ENCODE measurements at regions not wholly inside any gene's neighbourhood (a gene's known extent, or its start where the extent isn't known, plus 50 kb on each side); places are given as distances from the start of the nearest gene placed in this dataset.

- TF ChIP-seq SP1 (IDR thresholded peaks at IDR 0.05): no peak
- no peak for TF ChIP-seq FOXA1 (IDR thresholded peaks at IDR 0.05)
Measured at GRCh38 chr2:601806-602455, 75.3 kb downstream of the TMEM18 start.

Data from HEK293T (cell line).